K562 (cell line): ENCODE measurements at regions not wholly inside any gene's neighbourhood (a gene's known extent, or its start where the extent isn't known, plus 50 kb on each side); places are given as distances from the start of the nearest gene placed in this dataset.

Source experiments
- DPF2 ChIP-seq: fragments of 450-650 bp; IDR thresholded peaks from 2 replicates; pipeline ENCODE4 v1.6.1; 2016
- ETS1 ChIP-seq: conservative IDR thresholded peaks from 2 replicates; pipeline ENCODE4 v1.6.1; 2011; ENCODE audit warnings: low read depth, mild to moderate bottlenecking, low read length; ENCODE audit not compliant: control insufficient read depth
- MAFF ChIP-seq: IDR thresholded peaks from 2 replicates; pipeline ENCODE4 v1.6.1; 2012; ENCODE audit warnings: low read length, improper control_type of control experiment
- MBD2 ChIP-seq: sonication (generic); IDR thresholded peaks from 2 replicates; pipeline ENCODE4 v1.6.1; 2016; ENCODE audit warnings: low read depth, borderline replicate concordance
- POLR3G ChIP-seq: IDR thresholded peaks from 2 replicates; pipeline ENCODE4 v1.6.1; 2011; ENCODE audit not compliant: insufficient read length, insufficient replicate concordance; ENCODE audit errors: extremely low read depth
- RBM39 ChIP-seq: fragments of 200-400 bp; formaldehyde crosslinking; optimal IDR thresholded peaks from 2 replicates; pipeline ENCODE3; 2018; ENCODE audit warnings: low read depth, low read length
- ZBTB26 ChIP-seq: fragments of 450-650 bp; formaldehyde crosslinking; IDR thresholded peaks from 2 replicates; pipeline ENCODE4 v1.4.0; 2022; ENCODE audit warnings: missing genetic modification characterization
- ZNF316 ChIP-seq: fragments of 450-650 bp; IDR thresholded peaks from 2 replicates; pipeline ENCODE4 v1.6.1; 2016
- ZNF764 ChIP-seq: fragments of 250-450 bp; sonication (Bioruptor Pico); IDR thresholded peaks from 2 replicates; pipeline ENCODE4 v1.4.0; 2020; ENCODE audit warnings: low read depth, mild to moderate bottlenecking, moderate library complexity
- TF ChIP-seq, protein P1 (sequence below): fragments of 450-650 bp; IDR thresholded peaks from 2 replicates; pipeline ENCODE4 v1.6.1; 2017; ENCODE audit warnings: antibody characterized with exemption, mild to moderate bottlenecking
- TF ChIP-seq, protein P2 (sequence below), 2 experiments: fragments of 150-350 bp in 1 of 2; IDR thresholded peaks; 2 replicates each; pipeline ENCODE4 v1.6.1; 2012 to 2016; ENCODE audit warnings: low read depth in 2 of 2, low read length in 2 of 2, mild to moderate bottlenecking in 1 of 2, moderate library complexity in 1 of 2
- TF ChIP-seq, protein P3 (sequence below): fragments of 450-650 bp; formaldehyde crosslinking; conservative IDR thresholded peaks from 2 replicates; pipeline ENCODE4 v1.4.0; 2022; ENCODE audit warnings: mild to moderate bottlenecking, missing genetic modification characterization

- TF ChIP-seq, protein P1, sequence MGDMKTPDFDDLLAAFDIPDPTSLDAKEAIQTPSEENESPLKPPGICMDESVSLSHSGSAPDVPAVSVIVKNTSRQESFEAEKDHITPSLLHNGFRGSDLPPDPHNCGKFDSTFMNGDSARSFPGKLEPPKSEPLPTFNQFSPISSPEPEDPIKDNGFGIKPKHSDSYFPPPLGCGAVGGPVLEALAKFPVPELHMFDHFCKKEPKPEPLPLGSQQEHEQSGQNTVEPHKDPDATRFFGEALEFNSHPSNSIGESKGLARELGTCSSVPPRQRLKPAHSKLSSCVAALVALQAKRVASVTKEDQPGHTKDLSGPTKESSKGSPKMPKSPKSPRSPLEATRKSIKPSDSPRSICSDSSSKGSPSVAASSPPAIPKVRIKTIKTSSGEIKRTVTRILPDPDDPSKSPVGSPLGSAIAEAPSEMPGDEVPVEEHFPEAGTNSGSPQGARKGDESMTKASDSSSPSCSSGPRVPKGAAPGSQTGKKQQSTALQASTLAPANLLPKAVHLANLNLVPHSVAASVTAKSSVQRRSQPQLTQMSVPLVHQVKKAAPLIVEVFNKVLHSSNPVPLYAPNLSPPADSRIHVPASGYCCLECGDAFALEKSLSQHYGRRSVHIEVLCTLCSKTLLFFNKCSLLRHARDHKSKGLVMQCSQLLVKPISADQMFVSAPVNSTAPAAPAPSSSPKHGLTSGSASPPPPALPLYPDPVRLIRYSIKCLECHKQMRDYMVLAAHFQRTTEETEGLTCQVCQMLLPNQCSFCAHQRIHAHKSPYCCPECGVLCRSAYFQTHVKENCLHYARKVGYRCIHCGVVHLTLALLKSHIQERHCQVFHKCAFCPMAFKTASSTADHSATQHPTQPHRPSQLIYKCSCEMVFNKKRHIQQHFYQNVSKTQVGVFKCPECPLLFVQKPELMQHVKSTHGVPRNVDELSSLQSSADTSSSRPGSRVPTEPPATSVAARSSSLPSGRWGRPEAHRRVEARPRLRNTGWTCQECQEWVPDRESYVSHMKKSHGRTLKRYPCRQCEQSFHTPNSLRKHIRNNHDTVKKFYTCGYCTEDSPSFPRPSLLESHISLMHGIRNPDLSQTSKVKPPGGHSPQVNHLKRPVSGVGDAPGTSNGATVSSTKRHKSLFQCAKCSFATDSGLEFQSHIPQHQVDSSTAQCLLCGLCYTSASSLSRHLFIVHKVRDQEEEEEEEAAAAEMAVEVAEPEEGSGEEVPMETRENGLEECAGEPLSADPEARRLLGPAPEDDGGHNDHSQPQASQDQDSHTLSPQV, result no peak
- TF ChIP-seq ZBTB26, result no peak
- peak; percentile 78 for TF ChIP-seq ZNF316
- TF ChIP-seq ETS1, result no peak
- no peak for TF ChIP-seq RBM39
- peak; percentile 80 for TF ChIP-seq MAFF
- no peak for TF ChIP-seq MBD2
- TF ChIP-seq ZNF764 (CRISPR knock-in tag), result no peak
- TF ChIP-seq POLR3G, result no peak
- TF ChIP-seq, protein P2, sequence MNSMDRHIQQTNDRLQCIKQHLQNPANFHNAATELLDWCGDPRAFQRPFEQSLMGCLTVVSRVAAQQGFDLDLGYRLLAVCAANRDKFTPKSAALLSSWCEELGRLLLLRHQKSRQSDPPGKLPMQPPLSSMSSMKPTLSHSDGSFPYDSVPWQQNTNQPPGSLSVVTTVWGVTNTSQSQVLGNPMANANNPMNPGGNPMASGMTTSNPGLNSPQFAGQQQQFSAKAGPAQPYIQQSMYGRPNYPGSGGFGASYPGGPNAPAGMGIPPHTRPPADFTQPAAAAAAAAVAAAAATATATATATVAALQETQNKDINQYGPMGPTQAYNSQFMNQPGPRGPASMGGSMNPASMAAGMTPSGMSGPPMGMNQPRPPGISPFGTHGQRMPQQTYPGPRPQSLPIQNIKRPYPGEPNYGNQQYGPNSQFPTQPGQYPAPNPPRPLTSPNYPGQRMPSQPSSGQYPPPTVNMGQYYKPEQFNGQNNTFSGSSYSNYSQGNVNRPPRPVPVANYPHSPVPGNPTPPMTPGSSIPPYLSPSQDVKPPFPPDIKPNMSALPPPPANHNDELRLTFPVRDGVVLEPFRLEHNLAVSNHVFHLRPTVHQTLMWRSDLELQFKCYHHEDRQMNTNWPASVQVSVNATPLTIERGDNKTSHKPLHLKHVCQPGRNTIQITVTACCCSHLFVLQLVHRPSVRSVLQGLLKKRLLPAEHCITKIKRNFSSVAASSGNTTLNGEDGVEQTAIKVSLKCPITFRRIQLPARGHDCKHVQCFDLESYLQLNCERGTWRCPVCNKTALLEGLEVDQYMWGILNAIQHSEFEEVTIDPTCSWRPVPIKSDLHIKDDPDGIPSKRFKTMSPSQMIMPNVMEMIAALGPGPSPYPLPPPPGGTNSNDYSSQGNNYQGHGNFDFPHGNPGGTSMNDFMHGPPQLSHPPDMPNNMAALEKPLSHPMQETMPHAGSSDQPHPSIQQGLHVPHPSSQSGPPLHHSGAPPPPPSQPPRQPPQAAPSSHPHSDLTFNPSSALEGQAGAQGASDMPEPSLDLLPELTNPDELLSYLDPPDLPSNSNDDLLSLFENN (IDR thresholded peaks at IDR 0.05; ENCODE audit: low read depth in 2 of 2, low read length in 2 of 2), result no peak
- no peak for TF ChIP-seq DPF2
- TF ChIP-seq, protein P3, sequence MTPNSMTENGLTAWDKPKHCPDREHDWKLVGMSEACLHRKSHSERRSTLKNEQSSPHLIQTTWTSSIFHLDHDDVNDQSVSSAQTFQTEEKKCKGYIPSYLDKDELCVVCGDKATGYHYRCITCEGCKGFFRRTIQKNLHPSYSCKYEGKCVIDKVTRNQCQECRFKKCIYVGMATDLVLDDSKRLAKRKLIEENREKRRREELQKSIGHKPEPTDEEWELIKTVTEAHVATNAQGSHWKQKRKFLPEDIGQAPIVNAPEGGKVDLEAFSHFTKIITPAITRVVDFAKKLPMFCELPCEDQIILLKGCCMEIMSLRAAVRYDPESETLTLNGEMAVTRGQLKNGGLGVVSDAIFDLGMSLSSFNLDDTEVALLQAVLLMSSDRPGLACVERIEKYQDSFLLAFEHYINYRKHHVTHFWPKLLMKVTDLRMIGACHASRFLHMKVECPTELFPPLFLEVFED (CRISPR knock-in tag), result no peak
These were observed 153.5 kb downstream of the MACC1 start (continued) for GRCh38 chr7:20063644-20064043.
